ENCODE measurements at regions not wholly inside any gene's neighbourhood (a gene's known extent, or its start where the extent isn't known, plus 50 kb on each side); places are given as distances from the start of the nearest gene placed in this dataset.

DNA sequence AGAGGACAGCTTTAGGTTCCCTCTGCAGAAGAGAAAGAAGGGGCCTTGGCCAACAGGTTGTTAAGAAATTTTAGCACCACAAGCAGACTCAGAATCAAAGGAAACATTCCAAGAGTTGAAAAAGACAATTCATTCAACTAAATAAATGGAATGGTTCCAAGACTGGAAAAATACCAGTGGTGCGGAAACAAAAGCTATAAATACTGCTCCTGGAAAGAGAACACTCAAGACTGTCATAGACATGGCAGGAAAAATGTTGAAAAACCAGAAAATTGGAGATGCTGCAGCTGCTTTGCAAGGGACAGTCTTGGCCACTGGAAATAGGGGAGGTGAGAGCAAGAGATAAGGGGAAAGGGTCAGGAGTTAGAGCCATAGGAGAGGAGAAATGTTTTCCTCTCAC, 312.7 kb upstream of the CYRIA start:
- TF ChIP-seq YY1 (IDR thresholded peaks at IDR 0.05; ENCODE audit: insufficient read depth, insufficient read length) (no peak), ZNF274 (IDR thresholded peaks at IDR 0.05; ENCODE audit: low read depth, low read length) (no peak)

All from NT2/D1 (cell line).